Loucy (cell line): ENCODE measurements at regions not wholly inside any gene's neighbourhood (a gene's known extent, or its start where the extent isn't known, plus 50 kb on each side); places are given as distances from the start of the nearest gene placed in this dataset.
"Not testable (repeated sequence)": the region's sequence is repeated elsewhere in the genome, so short reads cannot be mapped to it uniquely, and the experiment has no call there.

Experiments
- H2AFZ ChIP-seq: fragments of 200-600 bp; sonication (generic); 2 replicates; pipeline ENCODE4 v1.6.0; 2016; ENCODE audit warnings: antibody characterized with exemption, mild to moderate bottlenecking, low read length, moderate library complexity
- H3F3A ChIP-seq: fragments of 200-600 bp; 2 replicates; pipeline ENCODE4 v1.6.0; 2016; ENCODE audit warnings: antibody characterized with exemption, low read depth, mild to moderate bottlenecking
- H3K27me3 ChIP-seq: fragments of 200-600 bp; sonication (generic); 2 replicates; pipeline ENCODE4 v1.6.1; 2014; ENCODE audit warnings: low read length, mild to moderate bottlenecking; ENCODE audit not compliant: insufficient read depth, poor library complexity, severe bottlenecking
- H3K36me3 ChIP-seq: fragments of 200-600 bp; sonication (generic); 2 replicates; pipeline ENCODE4 v1.6.1; 2016; ENCODE audit warnings: low read length; ENCODE audit not compliant: insufficient read depth
- H3K4me1 ChIP-seq: fragments of 200-600 bp; sonication (generic); 2 replicates; pipeline ENCODE4 v1.5.1; 2014; ENCODE audit warnings: low read length, mild to moderate bottlenecking; ENCODE audit not compliant: insufficient read depth, poor library complexity, severe bottlenecking
- H3K4me2 ChIP-seq: fragments of 200-600 bp; sonication (generic); 2 replicates; pipeline ENCODE4 v1.6.0; 2014; ENCODE audit warnings: antibody characterized with exemption, low read length, low read depth, mild to moderate bottlenecking; ENCODE audit not compliant: poor library complexity, severe bottlenecking
- H3K4me3 ChIP-seq: fragments of 200-600 bp; sonication (generic); 2 replicates; pipeline ENCODE4 v1.5.1; 2014; ENCODE audit warnings: low read length, mild to moderate bottlenecking, mixed read lengths; ENCODE audit not compliant: poor library complexity, severe bottlenecking
- H3K79me2 ChIP-seq: fragments of 200-600 bp; sonication (generic); 2 replicates; pipeline ENCODE4 v1.6.1; 2014; ENCODE audit warnings: low read length; ENCODE audit not compliant: insufficient read depth
- H3K9ac ChIP-seq: fragments of 200-600 bp; sonication (generic); 2 replicates; pipeline ENCODE4 v1.6.0; 2014; ENCODE audit warnings: mild to moderate bottlenecking, low read depth, low read length, moderate library complexity; ENCODE audit not compliant: poor library complexity, severe bottlenecking
- H3K9me2 ChIP-seq: fragments of 200-600 bp; sonication (generic); replicated peaks from 2 replicates; pipeline ENCODE4 v1.6.1; 2016; ENCODE audit warnings: low read depth, low read length, mixed read lengths
- H3K9me3 ChIP-seq: fragments of 200-600 bp; sonication (generic); 2 replicates; pipeline ENCODE4 v1.6.1; 2014; ENCODE audit warnings: mild to moderate bottlenecking, antibody characterized with exemption, low read length, low read depth; ENCODE audit not compliant: insufficient read depth
- H4K20me1 ChIP-seq: fragments of 200-600 bp; sonication (generic); 2 replicates; pipeline ENCODE4 v1.6.0; 2014; ENCODE audit warnings: antibody characterized with exemption, low read length, mild to moderate bottlenecking; ENCODE audit not compliant: insufficient read depth, poor library complexity, severe bottlenecking

DNA sequence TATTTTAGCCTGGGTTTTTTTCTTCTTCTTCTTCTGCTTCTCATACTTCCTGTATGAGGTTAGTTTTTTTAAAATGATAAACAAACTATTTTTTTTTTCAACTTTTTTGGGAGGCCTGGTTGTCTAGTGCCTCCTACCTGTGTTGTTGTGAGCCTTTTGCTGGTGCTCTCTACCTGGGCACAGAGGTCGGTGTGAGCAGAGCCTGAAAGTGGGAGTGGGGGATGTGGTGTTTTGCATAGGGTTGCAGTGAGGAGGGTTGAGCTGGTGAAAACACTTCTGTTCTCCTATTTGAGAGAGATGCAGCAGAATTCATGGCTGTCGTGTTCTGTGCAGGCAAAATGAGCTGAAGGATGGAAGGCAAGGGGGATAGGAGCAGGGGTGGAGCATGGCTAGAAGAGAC is 232.7 kb upstream of the PLGLB2 start:
- H3K27me3 ChIP-seq, H3F3A ChIP-seq, H3K36me3 ChIP-seq, H3K9ac ChIP-seq, H3K9me2 ChIP-seq, H3K4me3 ChIP-seq, H4K20me1 ChIP-seq, H3K9me3 ChIP-seq, H3K79me2 ChIP-seq, H3K4me2 ChIP-seq, H3K4me1 ChIP-seq, H2AFZ ChIP-seq: not testable (repeated sequence)

GRCh38 chr2:87515875-87516274 is 232.0 kb upstream of the PLGLB2 start:
- H3K79me2 ChIP-seq, H3K4me2 ChIP-seq, H3F3A ChIP-seq, H3K9me2 ChIP-seq, H3K4me1 ChIP-seq, H3K27me3 ChIP-seq, H3K9ac ChIP-seq, H3K4me3 ChIP-seq, H4K20me1 ChIP-seq, H3K36me3 ChIP-seq, H3K9me3 ChIP-seq, H2AFZ ChIP-seq: not testable (repeated sequence)

DNA sequence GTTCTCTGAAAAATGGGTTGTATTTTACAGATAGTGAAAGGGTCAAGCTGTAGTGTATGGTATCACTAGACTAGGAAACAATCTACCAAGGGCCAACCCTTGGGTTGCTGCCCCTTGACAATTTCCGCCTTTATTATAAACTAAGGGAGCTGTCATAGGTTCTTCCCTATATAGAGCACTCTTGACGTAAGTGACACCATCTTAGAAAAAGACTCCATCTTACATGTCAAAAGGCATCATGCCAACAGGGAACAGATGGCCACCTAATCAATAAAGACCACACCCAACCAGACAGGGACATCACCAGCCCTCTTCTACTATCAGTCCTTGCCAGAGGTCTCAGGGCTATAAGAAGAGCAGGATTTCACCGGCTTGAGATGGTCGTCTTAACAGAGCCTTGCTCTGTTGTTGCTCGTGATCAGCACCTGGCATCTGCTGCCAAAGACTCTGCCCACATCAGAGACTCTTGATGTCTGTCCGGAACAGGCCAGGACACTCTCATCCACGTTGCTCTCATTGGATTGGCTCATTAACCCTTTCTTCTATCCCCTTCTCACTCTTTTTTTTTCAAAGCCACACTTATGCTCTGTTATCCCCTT is 231.4 kb upstream of the PLGLB2 start:
- H3K9ac ChIP-seq, H3K36me3 ChIP-seq, H2AFZ ChIP-seq, H3K4me1 ChIP-seq, H3K4me3 ChIP-seq, H3K9me2 ChIP-seq, H3K27me3 ChIP-seq, H3K9me3 ChIP-seq, H4K20me1 ChIP-seq, H3K4me2 ChIP-seq, H3F3A ChIP-seq, H3K79me2 ChIP-seq: not testable (repeated sequence)

GRCh38 chr2:87517438-87517837 is 230.4 kb upstream of the PLGLB2 start:
- not testable (repeated sequence) for H3F3A ChIP-seq, H3K9ac ChIP-seq, H3K4me3 ChIP-seq, H3K36me3 ChIP-seq, H3K9me3 ChIP-seq, H3K79me2 ChIP-seq, H3K4me2 ChIP-seq, H3K27me3 ChIP-seq, H4K20me1 ChIP-seq, H2AFZ ChIP-seq, H3K9me2 ChIP-seq, H3K4me1 ChIP-seq

DNA sequence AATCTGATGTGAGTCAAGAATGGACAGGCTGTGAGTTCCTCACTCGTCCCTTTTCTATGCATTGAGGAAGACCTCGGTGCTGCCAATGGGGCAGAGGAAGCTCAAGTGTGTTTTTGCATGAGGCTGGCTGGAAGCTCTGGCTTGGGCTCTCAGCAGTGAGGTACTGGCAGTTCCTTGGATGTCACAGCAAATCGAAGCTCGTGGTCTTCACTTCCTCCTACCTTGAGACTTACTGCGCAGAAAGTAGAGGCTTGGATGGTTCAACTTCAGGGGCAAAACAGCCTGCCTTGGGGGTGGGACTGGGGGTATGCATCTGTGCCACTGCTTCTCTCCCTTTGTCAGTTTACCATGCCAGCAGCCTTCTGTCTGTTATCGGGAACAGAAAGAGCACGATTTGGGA is 229.8 kb upstream of the PLGLB2 start:
- H3K9me2 ChIP-seq, H3K4me2 ChIP-seq, H3K4me3 ChIP-seq, H3F3A ChIP-seq, H3K9me3 ChIP-seq, H4K20me1 ChIP-seq, H3K9ac ChIP-seq, H3K36me3 ChIP-seq, H3K27me3 ChIP-seq, H3K79me2 ChIP-seq, H2AFZ ChIP-seq, H3K4me1 ChIP-seq: not testable (repeated sequence)

DNA sequence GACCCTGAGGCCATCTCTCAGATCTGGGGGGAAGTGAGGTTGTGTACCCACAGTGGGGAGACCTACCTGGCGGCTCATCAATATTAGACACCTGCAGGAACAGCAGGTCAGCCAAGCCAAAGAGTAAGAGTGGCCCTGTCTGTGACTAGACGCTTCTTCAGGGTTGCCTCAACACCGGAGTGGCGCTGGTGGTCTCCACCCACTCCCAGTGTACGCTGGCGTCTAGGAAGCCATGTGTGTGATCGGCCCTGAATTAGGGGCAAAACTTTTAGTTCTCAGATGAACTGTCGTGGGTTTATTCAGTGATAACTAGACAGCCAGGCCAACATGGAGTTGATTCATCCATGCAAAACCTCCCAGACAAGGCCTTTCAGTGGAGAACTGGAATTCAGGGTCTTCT is 229.3 kb upstream of the PLGLB2 start:
- not testable (repeated sequence) for H3K4me1 ChIP-seq, H3K4me2 ChIP-seq, H3K79me2 ChIP-seq, H3K27me3 ChIP-seq, H4K20me1 ChIP-seq, H3K9ac ChIP-seq, H3K4me3 ChIP-seq, H3K36me3 ChIP-seq, H3F3A ChIP-seq, H3K9me3 ChIP-seq, H3K9me2 ChIP-seq, H2AFZ ChIP-seq

GRCh38 chr2:87519158-87520011 is 228.5 kb upstream of the PLGLB2 start:
- H3K9me2 ChIP-seq, H3K9me3 ChIP-seq, H2AFZ ChIP-seq, H3K79me2 ChIP-seq, H3K4me2 ChIP-seq, H3K36me3 ChIP-seq, H3F3A ChIP-seq, H3K27me3 ChIP-seq, H3K4me1 ChIP-seq, H3K4me3 ChIP-seq, H4K20me1 ChIP-seq, H3K9ac ChIP-seq: not testable (repeated sequence)
